Neutrophil (primary cell): ENCODE measurements at regions not wholly inside any gene's neighbourhood (a gene's known extent, or its start where the extent isn't known, plus 50 kb on each side); places are given as distances from the start of the nearest gene placed in this dataset.

Source experiments
- H3K27ac ChIP-seq: fragments of 200-600 bp; sonication (generic); 2 replicates; pipeline ENCODE4 v1.5.1; 2016; ENCODE audit warnings: mild to moderate bottlenecking, moderate library complexity
- H3K27me3 ChIP-seq: fragments of 200-600 bp; sonication (generic); 2 replicates; pipeline ENCODE4 v1.6.0; 2016; ENCODE audit warnings: mild to moderate bottlenecking
- H3K36me3 ChIP-seq: fragments of 200-600 bp; sonication (generic); 2 replicates; pipeline ENCODE4 v1.5.1; 2017
- H3K4me1 ChIP-seq, 2 experiments: fragments of 200-600 bp in 1 of 2; sonication (generic) in 1 of 2; 1 replicate in 1 of 2; 2 replicates in 1 of 2; pipeline versions ENCODE4 v1.5.1 to v1.6.1; 2013 to 2016; ENCODE audit warnings: low read depth in 1 of 2, low read length in 1 of 2, mild to moderate bottlenecking in 1 of 2, moderate library complexity in 1 of 2; ENCODE audit not compliant: control insufficient read depth in 1 of 2, insufficient read depth in 1 of 2
- H3K4me3 ChIP-seq, 2 experiments: fragments of 200-600 bp in 1 of 2; sonication (generic) in 1 of 2; 1 replicate in 1 of 2; 2 replicates in 1 of 2; pipeline ENCODE4 v1.5.1; 2013 to 2016; ENCODE audit warnings: low read depth in 1 of 2, low read length in 1 of 2, mild to moderate bottlenecking in 1 of 2, moderate library complexity in 1 of 2
- H3K9me3 ChIP-seq: fragments of 200-600 bp; sonication (generic); 2 replicates; pipeline ENCODE4 v1.5.1; 2016
- TF ChIP-seq, protein P1 (sequence below): fragments of 200-600 bp; sonication (generic); IDR thresholded peaks from 2 replicates; pipeline ENCODE4 v1.5.1; 2016; ENCODE audit warnings: antibody characterized with exemption

DNA sequence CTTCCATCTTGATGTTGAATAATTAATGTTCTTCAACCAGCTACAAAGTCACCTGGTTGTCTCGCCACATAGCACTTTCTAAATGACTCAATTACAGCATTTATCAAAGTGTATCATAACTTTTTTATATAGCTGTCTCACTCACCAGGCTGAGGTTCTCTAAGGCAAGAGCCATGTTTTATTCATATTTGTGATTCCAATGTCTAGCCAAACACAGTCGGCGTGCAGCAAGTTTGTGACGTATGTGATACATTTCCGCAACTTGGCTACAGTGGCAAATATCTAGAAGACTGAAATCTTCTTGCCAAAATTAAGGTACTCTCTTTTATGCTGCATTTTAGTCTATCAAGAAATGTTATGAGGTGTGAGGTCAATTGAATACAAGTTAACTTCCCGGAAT is 94.2 kb upstream of the WASF3 start:
- TF ChIP-seq, protein P1, sequence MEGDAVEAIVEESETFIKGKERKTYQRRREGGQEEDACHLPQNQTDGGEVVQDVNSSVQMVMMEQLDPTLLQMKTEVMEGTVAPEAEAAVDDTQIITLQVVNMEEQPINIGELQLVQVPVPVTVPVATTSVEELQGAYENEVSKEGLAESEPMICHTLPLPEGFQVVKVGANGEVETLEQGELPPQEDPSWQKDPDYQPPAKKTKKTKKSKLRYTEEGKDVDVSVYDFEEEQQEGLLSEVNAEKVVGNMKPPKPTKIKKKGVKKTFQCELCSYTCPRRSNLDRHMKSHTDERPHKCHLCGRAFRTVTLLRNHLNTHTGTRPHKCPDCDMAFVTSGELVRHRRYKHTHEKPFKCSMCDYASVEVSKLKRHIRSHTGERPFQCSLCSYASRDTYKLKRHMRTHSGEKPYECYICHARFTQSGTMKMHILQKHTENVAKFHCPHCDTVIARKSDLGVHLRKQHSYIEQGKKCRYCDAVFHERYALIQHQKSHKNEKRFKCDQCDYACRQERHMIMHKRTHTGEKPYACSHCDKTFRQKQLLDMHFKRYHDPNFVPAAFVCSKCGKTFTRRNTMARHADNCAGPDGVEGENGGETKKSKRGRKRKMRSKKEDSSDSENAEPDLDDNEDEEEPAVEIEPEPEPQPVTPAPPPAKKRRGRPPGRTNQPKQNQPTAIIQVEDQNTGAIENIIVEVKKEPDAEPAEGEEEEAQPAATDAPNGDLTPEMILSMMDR: no peak
- Histone ChIP-seq H3K36me3 (no peaks in the 10 kb centered on the region), H3K9me3 (no peaks in the 10 kb centered on the region), H3K4me3 (no peak overlapping the region), H3K27me3 (no peaks in the 10 kb centered on the region), H3K27ac (no peak overlapping the region), H3K4me1 (no peaks in the 10 kb centered on the region)

DNA sequence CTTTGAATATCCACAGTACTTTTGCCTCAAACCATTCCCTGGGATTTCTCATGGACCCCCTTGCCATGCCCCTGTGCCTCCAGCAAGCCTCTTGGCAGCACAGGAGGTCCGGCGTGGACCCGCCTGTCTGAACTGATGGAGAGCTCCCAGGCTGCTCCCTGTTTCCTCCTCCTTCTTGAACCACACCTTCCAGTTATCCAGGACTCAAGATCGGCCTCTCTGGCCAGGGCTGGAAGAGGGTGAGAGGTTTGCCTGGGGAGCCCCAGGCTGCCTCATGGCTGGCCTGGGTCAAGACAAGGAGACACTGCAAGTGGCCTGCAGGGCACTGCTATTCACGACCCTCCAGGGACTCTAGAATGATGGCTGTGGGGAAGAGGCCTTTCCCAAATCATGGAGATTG is 93.6 kb upstream of the WASF3 start:
- no peak overlapping the region for H3K27ac ChIP-seq
- no peaks in the 10 kb centered on the region for H3K27me3 ChIP-seq
- TF ChIP-seq, protein P1: no peak
- H3K36me3 ChIP-seq: no peaks in the 10 kb centered on the region
- no peak overlapping the region for H3K4me3 ChIP-seq
- H3K9me3 ChIP-seq: no peaks in the 10 kb centered on the region
- H3K4me1 ChIP-seq: no peaks in the 10 kb centered on the region

DNA sequence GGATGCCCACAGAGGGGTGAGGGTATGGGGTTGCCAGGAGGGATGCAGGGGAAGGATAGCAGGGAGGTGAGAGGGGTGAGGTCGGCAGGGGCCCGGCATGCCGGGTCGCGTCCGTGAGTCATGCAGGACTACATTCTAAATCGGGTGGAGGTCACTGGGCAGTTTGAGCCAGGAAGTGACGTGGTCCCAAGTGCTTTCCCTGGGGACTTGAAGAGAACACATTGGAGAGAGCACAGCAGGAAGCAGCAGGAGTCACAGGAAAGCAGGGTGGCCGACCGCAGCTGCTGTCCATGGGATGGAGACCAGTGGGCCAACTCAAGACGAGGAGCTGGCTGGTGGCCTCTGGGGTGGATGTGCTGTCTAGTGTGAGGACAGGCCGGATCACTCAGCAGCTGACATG is 92.0 kb upstream of the WASF3 start:
- H3K4me1 ChIP-seq: no peaks in the 10 kb centered on the region
- TF ChIP-seq, protein P1: no peak
- H3K4me3 ChIP-seq: no peak overlapping the region
- no peak overlapping the region for H3K27ac ChIP-seq
- no peaks in the 10 kb centered on the region for H3K9me3 ChIP-seq
- no peaks in the 10 kb centered on the region for H3K36me3 ChIP-seq
- no peaks in the 10 kb centered on the region for H3K27me3 ChIP-seq

DNA sequence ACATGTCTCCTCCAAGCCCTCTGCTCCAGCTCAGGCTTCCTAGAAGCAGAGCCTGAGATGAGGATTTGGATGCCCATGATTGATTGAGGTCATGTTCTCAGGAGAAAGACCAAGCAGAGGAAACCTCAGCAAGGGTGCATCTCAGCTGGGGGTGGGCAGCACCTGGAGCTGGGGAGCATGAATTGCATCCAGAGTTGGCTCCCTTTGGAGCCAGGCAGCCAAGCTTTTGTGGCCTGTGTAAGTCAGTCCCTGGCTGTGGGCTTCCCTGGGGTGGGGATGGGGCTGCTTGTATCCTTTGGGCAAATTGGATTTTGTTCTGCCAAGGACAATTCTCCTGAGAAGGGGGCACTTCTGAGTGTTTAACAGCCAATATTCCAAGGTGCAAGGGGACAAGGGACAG is 91.5 kb upstream of the WASF3 start:
- no peaks in the 10 kb centered on the region for H3K27me3 ChIP-seq
- TF ChIP-seq, protein P1: no peak

DNA sequence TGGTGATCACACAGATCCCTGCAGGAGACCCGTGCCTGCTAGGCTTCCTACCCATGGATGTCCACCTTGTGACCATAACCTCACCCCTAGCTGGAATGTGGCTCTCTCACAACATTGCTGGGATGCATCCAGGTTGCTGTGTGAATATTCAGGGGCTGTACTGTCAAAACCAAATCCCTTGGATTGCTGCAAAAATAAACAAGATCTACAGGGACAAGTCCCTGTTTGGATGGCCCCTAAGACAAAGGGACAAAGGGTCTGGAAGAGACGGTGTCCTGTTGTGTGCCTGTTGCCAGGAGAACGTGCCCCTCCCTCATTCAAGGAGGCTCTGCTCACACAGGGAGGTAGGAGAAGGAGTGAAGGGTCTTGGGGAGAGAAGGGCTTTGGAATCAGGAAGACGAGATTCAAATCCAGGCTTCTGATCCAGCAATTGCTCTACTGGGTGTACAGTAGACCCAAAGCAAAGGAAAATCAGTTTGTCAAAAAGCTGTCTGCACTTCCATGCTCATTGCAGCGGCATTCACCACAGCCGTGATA is 89.2 kb upstream of the WASF3 start:
- no peak overlapping the region for H3K27ac ChIP-seq
- TF ChIP-seq, protein P1: no peak
- H3K4me1 ChIP-seq: no peaks in the 10 kb centered on the region
- no peaks in the 10 kb centered on the region for H3K9me3 ChIP-seq
- no peaks in the 10 kb centered on the region for H3K36me3 ChIP-seq
- H3K4me3 ChIP-seq: no peak overlapping the region
- H3K27me3 ChIP-seq: no peaks in the 10 kb centered on the region

More for the DNA sequence above, 91.5 kb upstream of the WASF3 start:
- H3K36me3 ChIP-seq: no peaks in the 10 kb centered on the region
- H3K4me1 ChIP-seq: no peaks in the 10 kb centered on the region
- no peaks in the 10 kb centered on the region for H3K9me3 ChIP-seq
- H3K27ac ChIP-seq: no peak overlapping the region
- H3K4me3 ChIP-seq: no peak overlapping the region

DNA sequence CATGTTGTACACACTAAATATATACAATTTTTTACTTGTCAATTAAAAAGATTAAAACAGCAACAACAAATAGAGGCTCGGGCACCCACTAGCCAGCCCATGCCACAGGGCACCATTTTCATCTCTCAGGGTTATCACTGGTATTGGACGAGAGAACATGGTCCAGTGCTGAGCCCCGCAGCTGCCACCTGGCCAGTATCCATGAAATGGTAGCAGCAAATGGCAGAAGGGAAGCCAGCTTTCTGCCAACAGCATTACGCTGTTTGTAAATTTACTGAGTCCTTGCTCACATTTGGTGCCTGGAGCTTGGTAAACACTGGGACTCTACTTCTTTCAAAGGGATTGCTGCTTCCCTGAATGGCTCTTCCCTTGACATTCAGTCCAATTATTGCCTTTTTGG is 87.9 kb upstream of the WASF3 start:
- Histone ChIP-seq H3K4me3 (no peak overlapping the region), H3K27me3 (no peaks in the 10 kb centered on the region), H3K9me3 (no peaks in the 10 kb centered on the region), H3K4me1 (no peaks in the 10 kb centered on the region), H3K27ac (no peak overlapping the region), H3K36me3 (no peaks in the 10 kb centered on the region)
- TF ChIP-seq, protein P1: no peak
